HG02642 (cell line): ENCODE measurements at regions not wholly inside any gene's neighbourhood (a gene's known extent, or its start where the extent isn't known, plus 50 kb on each side); places are given as distances from the start of the nearest gene placed in this dataset.
A peak's percentile ranks its signal among the peaks of the same experiment; 100 is the strongest.

Source experiments
- ATAC-seq: cut with Tn5 transposase; IDR thresholded peaks from one replicate; pipeline ENCODE4 v1.9.1; 2021; ENCODE audit warnings: mild to moderate bottlenecking; ENCODE audit not compliant: unreplicated experiment, poor library complexity

- no peak for ATAC-seq
Measured at GRCh38 chr4:137649711-137650450, 117.6 kb upstream of the PCDH18 start.

GRCh38 chr4:137648531-137648930, 116.2 kb upstream of the PCDH18 start:
- ATAC-seq: no peak

- peak; percentile 87 for ATAC-seq
Measured at GRCh38 chr4:137647375-137647774, 115.1 kb upstream of the PCDH18 start.

DNA sequence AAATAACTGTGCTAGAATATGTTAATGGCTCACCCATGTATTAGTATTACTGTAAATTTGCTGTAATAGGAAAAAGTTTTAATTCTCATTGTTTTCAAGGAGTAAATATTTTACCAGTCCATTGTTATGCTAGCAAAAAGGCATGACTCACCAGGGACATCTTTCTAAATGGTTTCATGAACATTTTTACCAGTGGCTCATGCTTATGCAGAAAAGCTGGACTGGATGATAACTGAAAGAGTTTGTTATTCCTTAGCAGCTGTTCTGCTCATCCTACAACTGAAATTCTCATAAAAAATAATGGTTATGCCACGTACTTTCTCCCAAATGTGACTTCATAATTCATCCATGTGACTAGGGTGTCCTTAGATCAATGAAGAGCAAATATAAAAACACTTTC, 111.9 kb upstream of the PCDH18 start:
- no peak for ATAC-seq

GRCh38 chr4:137641544-137641943, 109.2 kb upstream of the PCDH18 start:
- ATAC-seq: no peak

DNA sequence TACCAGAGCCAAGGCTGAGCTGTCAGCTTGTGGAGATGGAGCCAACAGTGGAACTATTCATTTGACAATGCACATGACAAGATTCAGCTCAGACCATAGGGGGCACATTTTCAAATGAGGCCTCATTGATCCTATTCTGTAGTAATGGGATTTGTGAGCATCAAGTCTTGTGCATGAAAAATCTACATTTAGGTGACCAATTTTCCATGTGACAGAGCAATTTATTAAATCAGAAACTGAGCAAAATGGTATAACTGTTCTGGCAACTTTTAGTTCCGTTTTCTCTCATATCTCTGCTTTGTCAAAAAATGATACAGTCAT, 108.5 kb upstream of the PCDH18 start:
- no peak for ATAC-seq

GRCh38 chr4:137640156-137640837, 108.0 kb upstream of the PCDH18 start:
- ATAC-seq: peak; percentile 69

- no peak for ATAC-seq
Measured at GRCh38 chr4:137638934-137639333, 106.6 kb upstream of the PCDH18 start.

DNA sequence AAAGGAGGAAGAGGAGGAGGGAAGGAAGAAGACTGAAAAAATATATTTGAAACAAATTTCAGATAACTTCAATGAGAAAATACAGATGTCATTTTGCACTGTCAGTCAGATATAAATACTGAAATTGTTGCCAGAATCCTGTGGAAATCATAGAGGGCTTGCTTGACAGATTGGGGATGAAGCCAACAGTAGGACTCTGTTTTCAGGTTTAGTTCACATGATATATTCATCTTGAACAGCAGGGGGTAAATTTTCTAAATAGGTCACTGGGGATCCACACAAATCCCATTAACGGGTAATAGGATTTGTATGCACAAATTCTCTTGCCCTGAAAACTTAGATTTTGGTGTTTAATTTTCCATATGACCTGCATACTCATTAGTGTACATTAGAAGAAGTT, 103.3 kb upstream of the PCDH18 start:
- no peak for ATAC-seq

GRCh38 chr4:137635108-137635507, 102.8 kb upstream of the PCDH18 start:
- no peak for ATAC-seq

GRCh38 chr4:137632842-137633241, 100.5 kb upstream of the PCDH18 start:
- no peak for ATAC-seq

GRCh38 chr4:137631605-137632004, 99.3 kb upstream of the PCDH18 start:
- no peak for ATAC-seq

- ATAC-seq: no peak
Measured at GRCh38 chr4:137630252-137630651, 98.0 kb upstream of the PCDH18 start.

DNA sequence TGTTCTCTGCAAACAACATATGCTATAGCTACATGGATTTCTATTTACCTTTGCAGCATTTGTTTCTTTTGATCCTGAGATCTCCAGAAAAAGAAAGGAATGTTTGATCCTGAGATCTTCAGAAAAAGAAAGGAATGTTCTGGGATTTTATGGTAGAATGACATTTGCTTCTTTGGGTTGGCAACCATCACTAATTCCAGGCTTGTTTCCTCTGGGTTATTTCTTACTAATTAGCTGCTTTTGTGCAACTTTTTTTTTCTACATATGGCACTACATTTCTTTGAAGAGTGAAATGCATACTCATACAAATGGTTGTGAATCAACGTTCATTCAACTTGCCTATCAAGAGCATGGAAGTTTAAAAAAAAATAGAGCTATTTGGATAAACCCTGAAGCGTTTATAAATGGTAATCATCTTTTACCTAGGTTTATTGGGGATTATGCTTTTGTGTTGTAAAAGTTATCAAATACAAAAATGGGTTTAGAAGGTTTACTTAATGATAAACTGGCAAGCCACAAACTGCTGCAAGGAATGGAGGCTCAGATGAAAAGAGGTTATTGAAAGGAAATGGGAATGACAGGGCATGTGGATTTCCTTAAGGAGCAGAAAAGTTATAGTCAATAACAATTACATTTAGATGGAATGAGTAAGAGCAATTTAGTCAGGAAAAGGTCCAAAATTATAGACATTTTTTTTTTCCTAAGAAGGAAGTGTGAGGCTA, 95.6 kb upstream of the PCDH18 start:
- no peak for ATAC-seq

DNA sequence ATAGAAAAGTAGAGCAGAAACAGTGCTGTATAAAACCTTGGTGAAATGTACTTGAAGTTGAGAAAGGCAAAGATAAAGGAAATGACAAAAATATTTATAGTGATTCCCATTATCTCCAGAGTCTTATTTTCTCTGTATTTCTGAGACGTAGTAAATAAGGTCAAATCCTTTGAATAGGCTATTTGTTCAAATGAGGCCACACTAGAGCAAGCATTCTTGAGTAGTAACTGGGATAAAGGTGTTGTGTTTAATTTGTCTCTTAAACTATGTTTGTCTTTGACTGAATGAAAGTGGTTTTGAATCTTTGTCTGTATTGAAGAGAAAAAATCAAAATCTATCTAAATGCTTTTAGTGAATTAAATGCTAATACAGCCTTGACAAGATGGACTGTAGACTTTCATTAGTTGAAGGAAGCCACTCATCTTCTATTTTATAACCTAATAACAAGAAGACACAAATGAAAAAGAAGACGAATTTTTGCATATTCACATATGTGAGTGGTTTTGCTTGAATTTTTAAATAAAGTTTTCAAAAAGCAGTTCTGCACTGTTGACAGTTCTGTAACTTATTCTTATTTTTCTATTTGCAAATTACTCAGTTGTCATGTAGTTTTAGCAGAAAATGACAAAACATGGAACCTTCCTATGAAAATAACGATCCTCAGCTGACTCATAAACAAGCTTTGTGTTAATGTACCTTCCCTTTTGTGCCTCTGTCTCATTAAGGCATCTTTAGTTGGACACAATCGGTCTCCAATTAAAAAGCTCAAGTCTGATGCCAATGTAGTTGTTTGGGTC, 94.8 kb upstream of the PCDH18 start:
- ATAC-seq: no peak

GRCh38 chr4:137623013-137623412, 90.7 kb upstream of the PCDH18 start:
- no peak for ATAC-seq

DNA sequence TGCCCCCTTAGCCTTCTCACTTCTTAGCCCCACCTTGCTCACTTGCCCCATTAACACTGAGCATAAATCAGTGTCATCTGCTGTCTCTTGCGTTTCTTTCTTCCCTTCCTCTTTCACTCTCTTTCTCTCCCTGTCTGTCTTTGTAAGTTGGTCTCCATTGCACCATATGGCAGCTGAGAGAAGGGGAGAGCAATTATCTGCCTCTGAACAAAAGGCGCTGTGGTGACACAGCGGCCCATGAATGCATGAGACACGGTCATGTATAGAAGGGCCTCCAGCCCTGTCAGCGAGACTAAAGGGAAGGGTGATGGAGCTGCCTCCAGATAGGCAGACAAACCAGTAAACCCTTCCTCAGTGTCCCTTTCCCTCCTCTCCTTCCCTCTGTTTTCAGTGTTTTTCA, 88.8 kb upstream of the PCDH18 start:
- no peak for ATAC-seq

DNA sequence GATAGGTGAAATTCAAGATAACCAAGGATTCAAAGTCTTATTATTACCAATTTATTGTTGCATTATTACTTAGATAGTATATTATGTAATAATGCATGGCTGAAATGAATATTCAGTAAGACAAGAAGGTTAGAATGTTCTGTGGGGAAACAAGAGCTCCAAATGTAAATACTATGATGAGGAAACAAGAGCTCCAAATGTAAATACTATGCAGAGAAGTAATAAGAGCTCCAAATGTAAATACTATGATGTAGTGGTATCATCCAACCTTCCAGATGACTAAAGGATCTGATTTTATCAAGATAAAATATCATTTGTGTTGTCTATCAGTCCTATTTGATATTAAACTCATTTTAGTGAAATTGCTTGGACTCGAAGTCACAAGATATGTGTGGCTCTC, 82.2 kb upstream of the PCDH18 start:
- ATAC-seq: no peak

GRCh38 chr4:137611998-137612700, 79.9 kb upstream of the PCDH18 start:
- no peak for ATAC-seq

- no peak for ATAC-seq
Measured at GRCh38 chr4:137610960-137611359, 78.7 kb upstream of the PCDH18 start.
